GM06990 (cell line): ENCODE measurements at regions not wholly inside any gene's neighbourhood (a gene's known extent, or its start where the extent isn't known, plus 50 kb on each side); places are given as distances from the start of the nearest gene placed in this dataset.
"Not testable (repeated sequence)": the region's sequence is repeated elsewhere in the genome, so short reads cannot be mapped to it uniquely, and the experiment has no call there.

Source experiments
- DNase-seq: peaks from one replicate; pipeline ENCODE4 v3.0.0-alpha.2; 2011; ENCODE audit not compliant: insufficient read length; ENCODE audit errors: extremely low read depth
- H3K27me3 ChIP-seq: replicated peaks from 2 replicates; pipeline ENCODE4 v1.6.0; 2011; ENCODE audit warnings: low read length; ENCODE audit not compliant: control insufficient read depth, insufficient read depth
- H3K36me3 ChIP-seq: 2 replicates; pipeline ENCODE4 v1.5.1; 2011; ENCODE audit warnings: low read length; ENCODE audit not compliant: control insufficient read depth, insufficient read depth
- H3K4me3 ChIP-seq: replicated peaks from 2 replicates; pipeline ENCODE4 v1.5.1; 2011; ENCODE audit warnings: low read depth, mild to moderate bottlenecking, control low read depth, low read length
- CTCF ChIP-seq: IDR thresholded peaks from 2 replicates; pipeline ENCODE4 v1.5.1; 2011; ENCODE audit warnings: low read length, control low read depth, mild to moderate bottlenecking, inconsistent platforms; ENCODE audit not compliant: insufficient read depth, poor library complexity, severe bottlenecking

- TF ChIP-seq CTCF = no peak
- no peaks in the 10 kb centered on the region for H3K36me3 ChIP-seq
- H3K27me3 ChIP-seq = no peaks in the 10 kb centered on the region; the same call in 1 of the 2 replicates
- H3K4me3 ChIP-seq = no peak overlapping the region
- DNase-seq = no peak
These were observed 101.5 kb upstream of the CPNE4 start for GRCh38 chr3:132136334-132136716.

DNA sequence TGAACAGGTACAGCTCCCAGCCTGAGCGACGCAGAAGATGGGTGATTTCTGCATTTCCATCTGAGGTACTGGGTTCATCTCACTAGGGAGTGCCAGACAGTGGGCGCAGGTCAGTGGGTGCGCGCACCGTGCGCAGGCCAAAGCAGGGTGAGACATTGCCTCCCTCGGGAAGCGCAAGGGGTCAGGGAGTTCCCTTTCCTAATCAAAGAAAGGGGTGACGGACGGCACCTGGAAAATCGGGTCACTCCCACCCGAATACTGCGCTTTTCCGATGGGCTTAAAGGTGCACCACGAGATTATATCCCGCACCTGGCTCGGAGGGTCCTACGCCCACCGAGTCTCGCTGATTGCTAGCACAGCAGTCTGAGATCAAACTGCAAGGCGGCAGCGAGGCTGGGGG is 102.1 kb upstream of the CPNE4 start:
- H3K4me3 ChIP-seq, H3K36me3 ChIP-seq, H3K27me3 ChIP-seq, DNase-seq: not testable (repeated sequence)

GRCh38 chr3:132145833-132146232 is 111.0 kb upstream of the CPNE4 start:
- no peaks in the 10 kb centered on the region for H3K36me3 ChIP-seq
- TF ChIP-seq CTCF = no peak
- no peak for DNase-seq
- H3K4me3 ChIP-seq = no peak overlapping the region
- H3K27me3 ChIP-seq = no peaks in the 10 kb centered on the region

- no peak for TF ChIP-seq CTCF
- Histone ChIP-seq H3K36me3 (no peaks in the 10 kb centered on the region), H3K27me3 (no peaks in the 10 kb centered on the region; the same call in 1 of the 2 replicates), H3K4me3 (no peak overlapping the region)
- DNase-seq = no peak
These were observed 119.8 kb upstream of the CPNE4 start for GRCh38 chr3:132154619-132155018.

GRCh38 chr3:132159145-132159544 is 124.3 kb upstream of the CPNE4 start:
- TF ChIP-seq CTCF = no peak
- Histone ChIP-seq H3K36me3 (no peaks in the 10 kb centered on the region), H3K27me3 (no peaks in the 10 kb centered on the region; the same call in 1 of the 2 replicates), H3K4me3 (no peak overlapping the region)
- no peak for DNase-seq

DNA sequence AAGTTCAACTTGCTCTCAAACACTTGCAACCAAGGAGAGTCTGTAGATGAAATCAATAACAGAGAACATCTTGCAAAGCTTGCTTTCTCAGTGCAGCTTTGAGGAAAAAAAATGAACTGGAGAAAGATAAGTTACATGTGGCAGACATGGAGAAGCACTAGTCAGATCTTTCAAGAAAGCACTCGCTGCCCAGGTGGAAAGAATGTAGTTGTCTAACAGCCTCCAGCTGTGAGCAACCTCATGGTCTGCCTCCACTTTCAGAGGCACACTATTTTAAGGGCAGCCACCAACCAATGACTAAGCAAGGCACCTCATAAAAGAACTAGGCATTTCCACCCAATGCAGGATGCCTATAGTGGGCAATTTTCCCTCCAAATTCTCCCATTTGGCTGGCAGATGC is 125.4 kb upstream of the CPNE4 start:
- no peaks in the 10 kb centered on the region for H3K36me3 ChIP-seq
- no peak overlapping the region for H3K4me3 ChIP-seq
- DNase-seq = no peak
- no peaks in the 10 kb centered on the region; the same call in 1 of the 2 replicates for H3K27me3 ChIP-seq
- TF ChIP-seq CTCF = no peak
